ENCODE measurements at regions not wholly inside any gene's neighbourhood (a gene's known extent, or its start where the extent isn't known, plus 50 kb on each side); places are given as distances from the start of the nearest gene placed in this dataset.

GRCh38 chr6:141451511-141452353, 681.0 kb upstream of the GJE1 start:
- no peak for TF ChIP-seq POLR2AphosphoS5 (IDR thresholded peaks at IDR 0.05)
- no peak for TF ChIP-seq CTCF (IDR thresholded peaks at IDR 0.05)
- TF ChIP-seq POLR2A (IDR thresholded peaks at IDR 0.05) = no peak
